ENCODE measurements at regions not wholly inside any gene's neighbourhood (a gene's known extent, or its start where the extent isn't known, plus 50 kb on each side); places are given as distances from the start of the nearest gene placed in this dataset.

DNA sequence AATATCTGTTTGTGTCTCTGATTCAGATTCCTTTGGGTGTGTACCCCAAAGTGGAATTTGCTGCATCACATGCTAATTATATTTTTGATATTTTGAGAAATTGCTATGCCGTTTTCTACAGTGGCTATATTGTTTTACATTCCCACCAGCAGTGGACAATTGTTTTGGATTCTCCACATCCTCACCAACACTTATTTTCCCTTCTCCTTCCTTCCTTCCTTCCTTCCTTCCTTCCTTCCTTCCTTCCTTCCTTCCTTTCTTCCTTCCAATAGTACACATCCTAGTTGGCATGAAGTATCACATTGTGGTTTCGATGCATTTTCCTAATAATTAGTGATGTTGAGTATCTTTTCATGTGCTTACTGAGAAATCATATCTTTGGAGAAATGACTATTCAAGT, 535.5 kb downstream of the SH2D4B start:
- no peak overlapping the region for H3K4me3 ChIP-seq
- in situ Hi-C loops (cut with MboI; ENCODE audit: low pct_unique_long_range_greater_than_20kb in 2 of 9, low sequenced_read_pairs in 9 of 9, unreplicated experiment in 9 of 9) = no loop called here
- ATAC-seq (replicated peaks in 6 of 8) = no peak
- H3K4me1 ChIP-seq (replicated peaks in 1 of 2) = no peaks in the 10 kb centered on the region
- 0 to 100% (median 11%) methylated on average over 1 to 2 of the region's 2 CpGs; no CpG with 5 or more reads in 6 of the 10 experiments for WGBS, 10 experiments
- no peak overlapping the region for H3K27ac ChIP-seq

DNA sequence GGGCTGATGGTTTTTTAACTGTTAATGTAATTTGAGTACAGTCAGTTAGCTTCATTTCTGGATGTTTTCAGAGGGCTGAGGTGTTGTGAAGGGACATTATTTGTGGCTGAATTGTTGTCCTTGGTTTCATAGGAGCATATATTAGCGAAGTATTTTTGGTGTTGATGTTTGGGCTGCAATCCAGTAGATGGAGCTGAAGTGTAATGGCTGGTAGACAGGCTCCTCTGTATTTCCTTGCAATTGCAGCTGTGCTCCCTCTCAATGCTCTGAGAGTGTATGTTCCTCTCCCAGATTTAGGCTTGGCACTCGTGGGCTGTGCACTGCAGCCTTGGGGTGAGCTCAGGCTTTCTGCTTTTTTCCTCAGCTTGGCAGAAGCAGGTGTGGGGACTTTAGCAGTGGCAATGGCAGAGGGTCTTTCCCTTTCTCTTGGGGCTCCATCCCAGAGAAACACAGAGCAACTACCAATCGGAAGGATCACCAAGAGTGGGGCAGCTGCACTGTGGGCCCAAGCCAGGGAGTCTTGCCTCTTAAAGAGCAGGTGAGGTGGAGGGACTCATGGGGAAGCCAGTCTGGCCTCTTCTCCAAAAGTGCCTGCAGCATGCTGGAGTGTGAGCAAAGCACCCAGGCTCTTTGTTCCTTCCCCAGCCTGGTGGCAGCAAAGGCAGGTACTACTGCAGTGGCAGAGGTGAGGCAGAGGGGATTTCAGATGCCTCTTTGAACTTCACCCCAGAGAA, 544.4 kb downstream of the SH2D4B start:
- peak in 1 of 8 experiments; percentile 36 for ATAC-seq (replicated peaks in 6 of 8)
- in situ Hi-C loops (cut with MboI; ENCODE audit: low pct_unique_long_range_greater_than_20kb in 2 of 9, low sequenced_read_pairs in 9 of 9, unreplicated experiment in 9 of 9) = no loop called here
- WGBS, 10 experiments = 0 to 100% (median 69%) methylated on average over 1 to 2 of the region's 3 CpGs; no CpG with 5 or more reads in 3 of the 10 experiments
- Histone ChIP-seq H3K4me3 (no peak overlapping the region), H3K4me1 (replicated peaks in 1 of 2) (no peaks in the 10 kb centered on the region), H3K27ac (no peak overlapping the region)

DNA sequence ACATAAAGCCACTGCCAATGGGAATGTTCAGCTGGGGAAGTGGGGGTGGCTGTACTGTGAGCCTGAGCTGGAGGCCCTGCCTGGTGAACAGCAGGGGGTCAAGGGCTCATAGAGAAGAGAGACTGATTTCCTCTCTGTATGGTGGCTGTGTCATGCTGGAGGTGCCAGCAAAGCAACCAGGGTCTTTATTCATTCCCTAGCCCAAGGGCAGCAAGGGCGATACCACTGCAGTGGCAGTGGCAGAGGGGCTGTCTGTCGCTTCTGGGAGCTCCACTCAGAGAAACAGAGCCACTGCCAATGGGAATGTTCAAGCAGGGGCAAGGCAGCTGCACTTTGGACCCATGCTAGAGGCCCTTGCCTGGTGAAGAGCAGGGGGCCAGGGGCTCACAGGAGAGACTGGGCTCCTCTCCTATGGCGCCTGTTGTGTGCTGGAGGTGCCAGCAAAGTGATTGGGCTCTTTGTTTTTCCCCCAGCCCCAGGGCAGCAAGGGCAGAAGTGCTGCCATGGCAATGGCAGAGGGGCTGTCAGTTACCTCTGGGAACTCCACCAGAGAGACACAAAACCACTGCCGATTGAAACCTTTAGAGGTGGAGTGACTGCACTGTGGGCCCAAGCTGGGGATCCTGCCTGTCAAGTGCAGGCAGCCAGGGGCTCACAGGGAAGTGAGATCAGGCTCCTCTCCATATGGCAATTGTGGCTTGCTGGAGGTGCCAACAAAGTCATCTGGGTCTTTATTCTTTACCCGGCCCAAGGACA, 545.1 kb downstream of the SH2D4B start:
- H3K27ac ChIP-seq = no peak overlapping the region

DNA sequence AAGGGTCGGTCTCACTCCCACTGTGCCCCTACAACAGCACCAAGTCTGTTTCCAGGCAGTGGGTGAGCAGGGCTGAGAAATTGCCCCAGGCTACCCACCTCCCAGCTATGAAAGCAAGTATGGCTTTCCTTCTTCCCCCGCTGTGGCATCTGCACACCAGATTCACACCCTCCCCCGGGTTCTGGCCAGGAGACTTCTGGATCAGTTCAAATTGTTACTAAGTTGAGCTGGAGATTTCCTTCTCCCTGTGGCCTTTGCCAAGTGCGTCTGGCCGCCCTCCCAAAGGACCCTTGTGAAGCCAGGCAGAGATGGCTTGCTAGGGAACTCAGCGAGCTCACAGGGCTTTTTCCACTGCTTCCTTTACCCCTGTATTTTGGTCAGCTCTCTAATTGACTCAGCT, 555.4 kb downstream of the SH2D4B start:
- 0 to 92% (median 77%) methylated on average over 1 to 4 of the region's 6 CpGs; no CpG with 5 or more reads in 6 of the 10 experiments for WGBS, 10 experiments
- no peak for ATAC-seq (replicated peaks in 6 of 8)
- in situ Hi-C loops (cut with MboI; ENCODE audit: low pct_unique_long_range_greater_than_20kb in 2 of 9, low sequenced_read_pairs in 9 of 9, unreplicated experiment in 9 of 9) = no loop called here

More for the DNA sequence above, 545.1 kb downstream of the SH2D4B start:
- Histone ChIP-seq H3K4me1 (replicated peaks in 1 of 2) (no peaks in the 10 kb centered on the region), H3K4me3 (no peak overlapping the region)
- in situ Hi-C loops (cut with MboI; ENCODE audit: low pct_unique_long_range_greater_than_20kb in 2 of 9, low sequenced_read_pairs in 9 of 9, unreplicated experiment in 9 of 9) = no loop called here
- 6 to 81% (median 61%) methylated on average over 1 to 3 of the region's 5 CpGs; no CpG with 5 or more reads in 4 of the 10 experiments for WGBS, 10 experiments
- no peak for ATAC-seq (replicated peaks in 6 of 8)

DNA sequence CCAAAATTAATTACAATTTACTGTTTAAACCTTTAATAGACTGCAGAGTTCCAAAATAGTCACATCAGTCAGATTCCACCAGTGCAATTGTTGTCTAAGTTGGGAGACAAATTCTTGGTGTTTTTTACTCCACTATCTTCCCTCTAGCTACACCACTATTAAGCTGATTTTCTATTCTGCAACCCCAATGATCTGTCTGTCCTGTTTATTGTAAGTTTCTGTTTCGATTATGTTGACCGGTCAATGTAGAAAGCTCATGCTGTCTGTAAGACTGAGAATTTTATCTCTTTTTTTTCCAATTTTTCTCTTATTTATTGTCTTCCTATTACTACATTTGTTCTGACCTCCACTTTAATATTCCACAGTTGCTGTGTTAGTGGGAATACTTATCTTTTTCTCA, 557.5 kb downstream of the SH2D4B start:
- ATAC-seq (replicated peaks in 6 of 8) = no peak
- Histone ChIP-seq H3K4me3 (no peak overlapping the region), H3K27ac (no peak overlapping the region), H3K4me1 (replicated peaks in 1 of 2) (no peaks in the 10 kb centered on the region)
- 44 to 100% (median 90%) methylated on average over 1 to 2 of the region's 2 CpGs for WGBS, 10 experiments
- in situ Hi-C loops (cut with MboI; ENCODE audit: low pct_unique_long_range_greater_than_20kb in 2 of 9, low sequenced_read_pairs in 9 of 9, unreplicated experiment in 9 of 9) = no loop called here

More for the DNA sequence above, 555.4 kb downstream of the SH2D4B start:
- Histone ChIP-seq H3K27ac (no peak overlapping the region), H3K4me1 (replicated peaks in 1 of 2) (no peaks in the 10 kb centered on the region), H3K4me3 (no peak overlapping the region)

DNA sequence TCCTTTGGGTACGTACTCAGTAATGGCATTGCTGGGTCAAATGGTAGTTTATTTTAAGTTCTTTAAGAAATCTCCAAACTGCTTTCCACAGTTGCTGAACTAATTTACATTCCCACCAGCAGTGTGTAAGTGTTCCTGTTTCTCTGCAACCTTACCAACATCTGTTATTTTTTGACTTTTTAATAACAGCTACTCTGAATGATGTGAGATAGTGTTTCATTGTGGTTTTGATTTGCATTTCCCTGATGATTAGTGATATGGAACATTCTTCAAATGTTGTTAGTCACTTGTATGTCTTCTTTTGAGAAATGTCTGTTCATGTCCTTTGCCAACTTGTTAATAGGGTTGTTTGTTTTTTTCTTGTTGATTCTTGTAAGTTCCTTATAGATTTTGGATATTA, 558.9 kb downstream of the SH2D4B start:
- ATAC-seq (replicated peaks in 6 of 8) = no peak
- WGBS, 10 experiments = 0 to 100% (median 78%) methylated on average over 1 of the region's 1 CpG; no CpG with 5 or more reads in 1 of the 10 experiments
- H3K4me3 ChIP-seq = no peak overlapping the region
- in situ Hi-C loops (cut with MboI; ENCODE audit: low pct_unique_long_range_greater_than_20kb in 2 of 9, low sequenced_read_pairs in 9 of 9, unreplicated experiment in 9 of 9) = no loop called here
- H3K27ac ChIP-seq = no peak overlapping the region
- no peaks in the 10 kb centered on the region for H3K4me1 ChIP-seq (replicated peaks in 1 of 2)

DNA sequence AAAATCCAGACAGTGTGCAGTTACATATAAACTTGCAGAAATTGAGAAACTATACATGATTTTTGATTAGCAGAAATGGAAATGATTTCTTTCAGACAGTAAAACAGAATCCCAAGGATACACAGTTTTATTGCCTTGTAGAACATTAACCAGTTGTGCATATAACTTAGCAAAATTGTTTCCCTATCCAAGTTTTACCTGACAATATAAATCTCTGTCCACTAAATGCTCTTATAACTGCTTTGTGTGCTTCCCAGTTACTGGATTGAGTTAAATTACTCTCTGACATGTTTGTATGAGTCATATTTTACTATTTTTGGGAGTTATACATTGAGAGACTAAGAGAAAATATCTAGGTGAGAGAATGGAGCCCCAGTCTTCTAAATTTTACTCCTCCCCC, 563.4 kb downstream of the SH2D4B start:
- no peaks in the 10 kb centered on the region for H3K4me1 ChIP-seq (replicated peaks in 1 of 2)
- no peak overlapping the region for H3K4me3 ChIP-seq
- in situ Hi-C loops (cut with MboI; ENCODE audit: low pct_unique_long_range_greater_than_20kb in 2 of 9, low sequenced_read_pairs in 9 of 9, unreplicated experiment in 9 of 9) = no loop called here
- ATAC-seq (replicated peaks in 6 of 8) = no peak
- H3K27ac ChIP-seq = no peak overlapping the region

DNA sequence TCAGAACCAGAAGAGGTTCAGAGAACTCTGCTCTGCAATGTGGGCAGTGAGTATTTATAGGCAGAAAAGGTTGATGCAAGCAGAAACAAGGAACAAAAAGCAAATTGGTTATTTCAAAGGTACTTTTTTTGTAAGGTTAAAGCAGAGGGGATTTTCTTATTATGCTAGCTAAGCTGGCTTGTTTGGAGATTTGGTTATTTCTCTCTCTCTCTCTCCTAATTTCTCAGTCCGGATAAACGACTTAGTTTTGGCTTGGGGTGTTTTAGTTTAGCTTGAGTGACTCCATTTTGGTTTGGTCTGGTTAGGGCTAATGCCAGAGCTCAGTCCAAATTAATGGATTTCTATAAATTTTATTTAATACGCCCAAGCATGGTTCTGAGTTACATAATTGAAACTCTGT, 566.8 kb downstream of the SH2D4B start:
- in situ Hi-C loops (cut with MboI; ENCODE audit: low pct_unique_long_range_greater_than_20kb in 2 of 9, low sequenced_read_pairs in 9 of 9, unreplicated experiment in 9 of 9) = no loop called here
- ATAC-seq (replicated peaks in 6 of 8) = no peak
- no peaks in the 10 kb centered on the region for H3K4me1 ChIP-seq (replicated peaks in 1 of 2)
- H3K27ac ChIP-seq = no peak overlapping the region
- no peak overlapping the region for H3K4me3 ChIP-seq
- 0 to 100% (median 72%) methylated on average over 1 to 3 of the region's 3 CpGs for WGBS, 10 experiments

DNA sequence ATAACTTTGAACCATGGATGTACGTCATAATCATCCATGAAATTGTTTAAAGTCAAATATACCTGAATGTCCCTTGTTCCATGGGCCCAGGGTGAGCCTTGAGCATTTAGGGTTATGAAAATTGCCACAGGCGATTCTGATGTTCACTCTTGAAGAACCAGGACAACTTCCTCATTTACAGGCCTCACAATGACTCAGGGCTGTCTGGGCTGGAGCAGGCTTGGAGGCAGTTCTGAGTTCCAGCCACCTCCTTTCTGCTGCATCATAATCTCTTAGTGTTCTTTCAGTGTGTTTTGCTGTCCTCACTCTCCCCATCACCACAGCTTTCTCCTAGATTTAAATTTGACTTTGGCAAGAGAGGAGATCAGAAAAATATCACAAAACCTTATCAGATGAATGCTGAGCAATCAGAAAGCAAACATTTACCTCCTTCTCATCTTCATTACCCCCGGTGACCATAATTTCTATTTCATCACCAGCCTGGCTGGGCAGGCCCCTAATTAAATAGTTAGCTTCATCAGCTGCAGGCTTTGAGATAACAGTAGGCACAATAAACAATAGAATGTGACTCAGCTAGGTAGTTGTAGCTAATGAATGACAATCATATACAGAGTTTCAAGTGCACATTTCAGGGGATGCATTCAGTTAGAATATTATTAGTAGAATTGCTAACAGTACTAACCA, 571.0 kb downstream of the SH2D4B start:
- ATAC-seq (replicated peaks in 6 of 8) = peak in 1 of 8 experiments; percentile 28
- Histone ChIP-seq H3K4me1 (replicated peaks in 1 of 2) (no peaks in the 10 kb centered on the region), H3K27ac (no peak overlapping the region), H3K4me3 (no peak overlapping the region)
- 0 to 100% (median 69%) methylated on average over 1 to 3 of the region's 3 CpGs; no CpG with 5 or more reads in 1 of the 10 experiments for WGBS, 10 experiments
- in situ Hi-C loops (cut with MboI; ENCODE audit: low pct_unique_long_range_greater_than_20kb in 2 of 9, low sequenced_read_pairs in 9 of 9, unreplicated experiment in 9 of 9) = no loop called here

DNA sequence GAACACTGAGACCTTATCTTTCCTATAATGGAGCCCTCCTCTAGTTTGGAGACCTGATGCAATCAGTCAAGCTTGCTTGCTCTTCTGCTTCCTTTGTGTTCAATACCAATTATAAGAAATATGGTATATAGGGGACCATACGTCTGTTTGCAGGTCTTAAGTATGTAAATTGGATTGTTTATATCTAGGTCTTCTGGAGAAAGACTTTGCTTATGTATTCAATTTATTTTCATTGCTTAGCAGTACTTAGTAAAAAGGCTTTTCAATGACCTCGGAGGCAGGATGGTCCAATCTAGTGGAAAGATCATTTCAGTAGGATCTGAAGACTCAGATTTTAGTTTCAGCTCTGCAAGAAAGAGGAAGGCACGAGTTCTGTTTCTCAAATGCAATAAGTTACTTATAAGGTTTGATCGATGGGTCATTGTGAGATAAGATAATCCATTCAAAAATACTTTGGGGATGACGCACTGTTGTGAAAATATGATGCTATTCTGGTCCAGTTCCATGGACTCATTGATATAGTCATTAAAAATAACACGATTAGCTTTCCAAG, 571.6 kb downstream of the SH2D4B start:
- ATAC-seq (replicated peaks in 6 of 8) = no peak
- H3K27ac ChIP-seq = no peak overlapping the region

DNA sequence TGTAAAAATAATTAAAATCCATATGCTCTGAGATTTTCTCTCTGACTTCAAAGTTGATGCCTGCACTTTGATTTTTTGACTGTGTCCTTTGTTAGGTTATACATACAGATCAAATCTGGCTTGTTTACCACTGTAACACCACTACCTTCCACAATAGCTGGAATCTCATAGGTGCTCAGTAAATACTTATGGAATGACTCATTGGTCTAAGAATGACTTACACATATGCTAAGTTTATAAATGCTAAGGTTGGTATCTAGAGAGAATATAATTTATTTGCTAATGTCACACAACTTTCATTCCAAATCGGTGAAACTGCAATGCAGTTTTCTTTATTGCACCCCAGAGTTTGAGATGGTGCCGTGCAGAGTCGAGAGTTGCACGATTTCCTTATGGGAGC, 578.5 kb downstream of the SH2D4B start:
- in situ Hi-C loops (cut with MboI; ENCODE audit: low pct_unique_long_range_greater_than_20kb in 2 of 9, low sequenced_read_pairs in 9 of 9, unreplicated experiment in 9 of 9) = no loop called here
- H3K4me3 ChIP-seq = no peak overlapping the region
- no peak for ATAC-seq (replicated peaks in 6 of 8)
- 0 to 100% (median 71%) methylated on average over 1 to 4 of the region's 4 CpGs; no CpG with 5 or more reads in 1 of the 10 experiments for WGBS, 10 experiments
- no peaks in the 10 kb centered on the region for H3K4me1 ChIP-seq (replicated peaks in 1 of 2)
- H3K27ac ChIP-seq = no peak overlapping the region

More for the DNA sequence above, 571.6 kb downstream of the SH2D4B start:
- in situ Hi-C loops (cut with MboI; ENCODE audit: low pct_unique_long_range_greater_than_20kb in 2 of 9, low sequenced_read_pairs in 9 of 9, unreplicated experiment in 9 of 9) = no loop called here
- H3K4me1 ChIP-seq (replicated peaks in 1 of 2) = no peaks in the 10 kb centered on the region
- no peak overlapping the region for H3K4me3 ChIP-seq
- 6 to 100% (median 51%) methylated on average over 2 to 6 of the region's 6 CpGs; no CpG with 5 or more reads in 1 of the 10 experiments for WGBS, 10 experiments

DNA sequence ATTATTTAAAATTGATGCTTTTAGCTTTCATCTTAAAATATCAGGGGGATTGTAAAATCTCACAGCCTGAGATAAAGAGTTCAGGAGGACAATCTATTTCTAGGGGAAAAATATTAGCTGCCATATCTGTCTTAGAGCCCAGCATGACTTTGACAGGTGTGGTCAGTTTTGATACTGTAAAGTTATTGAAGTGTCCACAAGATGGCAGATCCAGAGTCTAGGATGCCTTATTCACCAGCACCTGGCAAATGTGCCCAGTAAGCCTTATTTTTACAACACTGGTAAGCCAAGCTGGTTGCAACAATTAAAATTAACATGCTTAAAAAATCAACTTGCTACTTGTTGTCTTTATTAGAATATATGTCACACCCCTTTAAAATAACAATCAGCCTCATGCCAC, 579.3 kb downstream of the SH2D4B start:
- ATAC-seq (replicated peaks in 6 of 8) = no peak
- Histone ChIP-seq H3K4me3 (no peak overlapping the region), H3K27ac (no peak overlapping the region), H3K4me1 (replicated peaks in 1 of 2) (no peaks in the 10 kb centered on the region)
- in situ Hi-C loops (cut with MboI; ENCODE audit: low pct_unique_long_range_greater_than_20kb in 2 of 9, low sequenced_read_pairs in 9 of 9, unreplicated experiment in 9 of 9) = no loop called here

DNA sequence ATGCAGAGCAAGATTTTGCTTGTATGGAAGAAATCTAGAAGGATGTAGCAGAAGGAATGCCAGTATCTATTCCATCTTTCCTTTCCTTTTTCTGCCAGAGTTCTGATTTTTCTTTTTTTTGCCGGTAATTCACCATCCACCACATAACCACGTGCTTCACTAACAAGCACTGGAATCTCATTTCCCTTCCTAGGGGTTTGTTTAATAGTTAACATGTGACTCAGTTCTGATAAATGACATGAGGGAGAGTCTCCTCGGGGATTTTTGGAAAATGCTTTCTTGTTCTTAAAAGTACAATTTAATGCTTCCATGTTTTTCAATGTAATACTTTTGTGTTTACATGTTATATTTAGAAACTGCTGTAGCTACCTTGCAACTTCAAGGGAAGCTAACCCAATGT, 590.2 kb downstream of the SH2D4B start:
- no peak for ATAC-seq (replicated peaks in 6 of 8)
- no peaks in the 10 kb centered on the region for H3K4me1 ChIP-seq (replicated peaks in 1 of 2)
- in situ Hi-C loops (cut with MboI; ENCODE audit: low pct_unique_long_range_greater_than_20kb in 2 of 9, low sequenced_read_pairs in 9 of 9, unreplicated experiment in 9 of 9) = no loop called here
- no peak overlapping the region for H3K4me3 ChIP-seq
- 0 to 80% (median 68%) methylated on average over 1 to 3 of the region's 3 CpGs; no CpG with 5 or more reads in 1 of the 10 experiments for WGBS, 10 experiments
- no peak overlapping the region for H3K27ac ChIP-seq

All from motor neuron (in vitro differentiated cells).